Activated CD4-positive, alpha-beta T cell treated with anti-CD3 and anti-CD28 coated beads, Interleukin-2, amount 10 ng/mL, durations not matched to agents 7 days and 5 days (primary cell): ENCODE measurements at regions not wholly inside any gene's neighbourhood (a gene's known extent, or its start where the extent isn't known, plus 50 kb on each side); places are given as distances from the start of the nearest gene placed in this dataset.
"Not testable (repeated sequence)": the region's sequence is repeated elsewhere in the genome, so short reads cannot be mapped to it uniquely, and the experiment has no call there.

Experiments used
- CTCF ChIA-PET: fragments of 350-600 bp; sonication (Branson Sonifier 250); formaldehyde crosslinking; loops from one replicate; lab custom pipeline; 2021; ENCODE audit warnings: antibody characterized with exemption; lab: Charles Lee
- POLR2A ChIA-PET: fragments of 350-600 bp; sonication (Branson Sonifier 250); formaldehyde crosslinking; loops from one replicate; lab custom pipeline; 2021; ENCODE audit warnings: antibody characterized with exemption; lab: Charles Lee
- DNase-seq: peaks from one replicate; pipeline ENCODE4 v3.0.0-alpha.2; 2020
- H3K27ac Mint-ChIP-seq: one replicate; pipeline ENCODE4 v1.8.0; 2021; ENCODE audit warnings: mild to moderate bottlenecking, moderate library complexity, mixed read lengths
- H3K27me3 Mint-ChIP-seq: one replicate; pipeline ENCODE4 v1.8.0; 2021; ENCODE audit warnings: mixed read lengths
- H3K36me3 Mint-ChIP-seq: one replicate; pipeline ENCODE4 v1.8.0; 2021; ENCODE audit warnings: low read depth, mixed read lengths
- H3K4me1 Mint-ChIP-seq: one replicate; pipeline ENCODE4 v1.8.0; 2021; ENCODE audit warnings: mixed read lengths
- H3K4me3 Mint-ChIP-seq: one replicate; pipeline ENCODE4 v1.8.0; 2021; ENCODE audit warnings: mild to moderate bottlenecking, moderate library complexity, mixed read lengths
- H3K9me3 Mint-ChIP-seq: one replicate; pipeline ENCODE4 v1.8.0; 2021; ENCODE audit warnings: mixed read lengths

GRCh38 chr1:87986130-87986866 lies 657.6 kb downstream of the LMO4 start:
- ChIA-PET CTCF (no interaction called here), POLR2A (no interaction called here)
- no peaks in the 10 kb centered on the region for H3K9me3 Mint-ChIP-seq
- H3K4me1 Mint-ChIP-seq, result no peaks in the 10 kb centered on the region
- DNase-seq, result no peak
- H3K36me3 Mint-ChIP-seq, result no peaks in the 10 kb centered on the region
- no peak overlapping the region for H3K4me3 Mint-ChIP-seq
- H3K27ac Mint-ChIP-seq, result no peak overlapping the region
- no peaks in the 10 kb centered on the region for H3K27me3 Mint-ChIP-seq

GRCh38 chr1:87989346-87989745 lies 660.7 kb downstream of the LMO4 start:
- Mint-ChIP-seq H3K36me3 (no peaks in the 10 kb centered on the region), H3K4me1 (no peaks in the 10 kb centered on the region), H3K27me3 (no peaks in the 10 kb centered on the region), H3K4me3 (no peak overlapping the region), H3K9me3 (no peaks in the 10 kb centered on the region), H3K27ac (no peak overlapping the region)
- no peak for DNase-seq
- CTCF ChIA-PET, result no interaction called here
- POLR2A ChIA-PET, result no interaction called here

GRCh38 chr1:87992536-87992935 lies 663.9 kb downstream of the LMO4 start:
- POLR2A ChIA-PET, H3K36me3 Mint-ChIP-seq, H3K9me3 Mint-ChIP-seq, H3K27ac Mint-ChIP-seq, H3K4me3 Mint-ChIP-seq, H3K27me3 Mint-ChIP-seq, H3K4me1 Mint-ChIP-seq, DNase-seq: not testable (repeated sequence)
- CTCF ChIA-PET, result interaction anchor here (1.6 kb wide), 1 partner anchor 13 kb away, joined by 4 read pairs; no protein-coding TSS in a partner anchor

GRCh38 chr1:87993051-87993450 lies 664.4 kb downstream of the LMO4 start:
- POLR2A ChIA-PET, result no interaction called here
- H3K36me3 Mint-ChIP-seq, result no peaks in the 10 kb centered on the region
- H3K4me3 Mint-ChIP-seq, result no peak overlapping the region
- CTCF ChIA-PET, result interaction anchor here (1.6 kb wide), 1 partner anchor 14 kb away, joined by 4 read pairs; no protein-coding TSS in a partner anchor
- H3K27me3 Mint-ChIP-seq, result peaks cover 3% of the 10 kb centered on the region
- H3K9me3 Mint-ChIP-seq, result no peaks in the 10 kb centered on the region
- H3K27ac Mint-ChIP-seq, result no peak overlapping the region
- no peak for DNase-seq
- no peaks in the 10 kb centered on the region for H3K4me1 Mint-ChIP-seq

GRCh38 chr1:87999852-88000251 lies 671.2 kb downstream of the LMO4 start:
- Mint-ChIP-seq H3K4me3 (no peak overlapping the region), H3K27me3 (peaks cover 8% of the 10 kb centered on the region), H3K9me3 (no peaks in the 10 kb centered on the region), H3K27ac (no peak overlapping the region), H3K4me1 (no peaks in the 10 kb centered on the region), H3K36me3 (no peaks in the 10 kb centered on the region)
- DNase-seq, result no peak
- ChIA-PET CTCF (no interaction called here), POLR2A (no interaction called here)

GRCh38 chr1:88001460-88001859 lies 672.8 kb downstream of the LMO4 start:
- H3K27ac Mint-ChIP-seq, result no peak overlapping the region
- CTCF ChIA-PET, result no interaction called here
- H3K4me3 Mint-ChIP-seq, result no peak overlapping the region
- no peaks in the 10 kb centered on the region for H3K9me3 Mint-ChIP-seq
- no peaks in the 10 kb centered on the region for H3K4me1 Mint-ChIP-seq
- peaks cover 5% of the 10 kb centered on the region for H3K27me3 Mint-ChIP-seq
- DNase-seq, result no peak
- H3K36me3 Mint-ChIP-seq, result no peaks in the 10 kb centered on the region
- POLR2A ChIA-PET, result no interaction called here

- no peak overlapping the region for H3K4me3 Mint-ChIP-seq
- H3K9me3 Mint-ChIP-seq, result no peaks in the 10 kb centered on the region
- ChIA-PET CTCF (no interaction called here), POLR2A (no interaction called here)
- no peaks in the 10 kb centered on the region for H3K4me1 Mint-ChIP-seq
- H3K36me3 Mint-ChIP-seq, result no peaks in the 10 kb centered on the region
- no peak overlapping the region for H3K27ac Mint-ChIP-seq
- peaks cover 5% of the 10 kb centered on the region for H3K27me3 Mint-ChIP-seq
- DNase-seq, result no peak
Observed at GRCh38 chr1:88003255-88003654, 674.6 kb downstream of the LMO4 start.

- Mint-ChIP-seq H3K4me3 (no peak overlapping the region), H3K27me3 (no peaks in the 10 kb centered on the region), H3K4me1 (no peaks in the 10 kb centered on the region), H3K27ac (no peak overlapping the region), H3K36me3 (no peaks in the 10 kb centered on the region), H3K9me3 (no peaks in the 10 kb centered on the region)
- ChIA-PET CTCF (interaction anchor here (0.6 kb wide), 1 partner anchor 187 kb away, joined by 4 read pairs; no protein-coding TSS in a partner anchor), POLR2A (no interaction called here)
- DNase-seq, result no peak
Observed at GRCh38 chr1:88009916-88010315, 674.2 kb upstream of the PKN2 start.

GRCh38 chr1:88013485-88013884 lies 670.6 kb upstream of the PKN2 start:
- Mint-ChIP-seq H3K36me3 (no peaks in the 10 kb centered on the region), H3K27me3 (no peaks in the 10 kb centered on the region), H3K27ac (no peak overlapping the region), H3K9me3 (no peaks in the 10 kb centered on the region), H3K4me3 (no peak overlapping the region), H3K4me1 (no peaks in the 10 kb centered on the region)
- no peak for DNase-seq
- CTCF ChIA-PET, result no interaction called here
- POLR2A ChIA-PET, result no interaction called here

GRCh38 chr1:88014131-88014530 lies 669.9 kb upstream of the PKN2 start:
- ChIA-PET POLR2A (no interaction called here), CTCF (no interaction called here)
- Mint-ChIP-seq H3K27me3 (no peaks in the 10 kb centered on the region), H3K9me3 (no peaks in the 10 kb centered on the region), H3K4me1 (no peaks in the 10 kb centered on the region), H3K4me3 (no peak overlapping the region), H3K36me3 (no peaks in the 10 kb centered on the region), H3K27ac (no peak overlapping the region)
- DNase-seq, result no peak

- H3K36me3 Mint-ChIP-seq, result no peaks in the 10 kb centered on the region
- no peak for DNase-seq
- no peak overlapping the region for H3K4me3 Mint-ChIP-seq
- H3K9me3 Mint-ChIP-seq, result no peaks in the 10 kb centered on the region
- H3K4me1 Mint-ChIP-seq, result no peaks in the 10 kb centered on the region
- POLR2A ChIA-PET, result no interaction called here
- no peaks in the 10 kb centered on the region for H3K27me3 Mint-ChIP-seq
- CTCF ChIA-PET, result no interaction called here
- no peak overlapping the region for H3K27ac Mint-ChIP-seq
Observed at GRCh38 chr1:88016947-88017346, 667.1 kb upstream of the PKN2 start.

GRCh38 chr1:88021529-88021928 lies 662.5 kb upstream of the PKN2 start:
- CTCF ChIA-PET, result no interaction called here
- Mint-ChIP-seq H3K9me3 (no peaks in the 10 kb centered on the region), H3K27ac (no peak overlapping the region), H3K4me3 (no peak overlapping the region), H3K27me3 (no peaks in the 10 kb centered on the region), H3K36me3 (no peaks in the 10 kb centered on the region), H3K4me1 (no peaks in the 10 kb centered on the region)
- POLR2A ChIA-PET, result no interaction called here
- no peak for DNase-seq

GRCh38 chr1:88022516-88022915 lies 661.6 kb upstream of the PKN2 start:
- H3K27ac Mint-ChIP-seq, result no peak overlapping the region
- no peak overlapping the region for H3K4me3 Mint-ChIP-seq

GRCh38 chr1:88029142-88029541 lies 654.9 kb upstream of the PKN2 start:
- POLR2A ChIA-PET, result no interaction called here
- no peaks in the 10 kb centered on the region for H3K36me3 Mint-ChIP-seq
- H3K4me1 Mint-ChIP-seq, result no peaks in the 10 kb centered on the region
- DNase-seq, result no peak
- no peak overlapping the region for H3K27ac Mint-ChIP-seq
- peaks cover 4% of the 10 kb centered on the region for H3K27me3 Mint-ChIP-seq
- CTCF ChIA-PET, result no interaction called here
- no peak overlapping the region for H3K4me3 Mint-ChIP-seq
- no peaks in the 10 kb centered on the region for H3K9me3 Mint-ChIP-seq

More at GRCh38 chr1:88022516-88022915, 661.6 kb upstream of the PKN2 start:
- no peaks in the 10 kb centered on the region for H3K4me1 Mint-ChIP-seq
- H3K9me3 Mint-ChIP-seq, result no peaks in the 10 kb centered on the region
- no peak for DNase-seq
- ChIA-PET CTCF (no interaction called here), POLR2A (no interaction called here)
- H3K27me3 Mint-ChIP-seq, result peaks cover 2% of the 10 kb centered on the region
- H3K36me3 Mint-ChIP-seq, result no peaks in the 10 kb centered on the region
